Lower leg skin (tissue), 3 donors: ENCODE measurements at regions not wholly inside any gene's neighbourhood (a gene's known extent, or its start where the extent isn't known, plus 50 kb on each side); places are given as distances from the start of the nearest gene placed in this dataset.
"Not testable (repeated sequence)": the region's sequence is repeated elsewhere in the genome, so short reads cannot be mapped to it uniquely, and the experiment has no call there.

ENCODE experiments used
- POLR2A ChIP-seq, 2 donors: fragments of 450-650 bp; IDR thresholded peaks; one replicate each; pipeline ENCODE4 v1.6.1; 2016 to 2017; ENCODE audit warnings: antibody characterized with exemption in 2 of 2, mild to moderate bottlenecking in 1 of 2, moderate library complexity in 1 of 2
- TF ChIP-seq, protein P1 (sequence below), 3 donors: fragments of 450-650 bp; IDR thresholded peaks; one replicate each; pipeline ENCODE4 v1.5.1; 2016; ENCODE audit warnings: antibody characterized with exemption in 3 of 3, mild to moderate bottlenecking in 3 of 3, moderate library complexity in 2 of 3

DNA sequence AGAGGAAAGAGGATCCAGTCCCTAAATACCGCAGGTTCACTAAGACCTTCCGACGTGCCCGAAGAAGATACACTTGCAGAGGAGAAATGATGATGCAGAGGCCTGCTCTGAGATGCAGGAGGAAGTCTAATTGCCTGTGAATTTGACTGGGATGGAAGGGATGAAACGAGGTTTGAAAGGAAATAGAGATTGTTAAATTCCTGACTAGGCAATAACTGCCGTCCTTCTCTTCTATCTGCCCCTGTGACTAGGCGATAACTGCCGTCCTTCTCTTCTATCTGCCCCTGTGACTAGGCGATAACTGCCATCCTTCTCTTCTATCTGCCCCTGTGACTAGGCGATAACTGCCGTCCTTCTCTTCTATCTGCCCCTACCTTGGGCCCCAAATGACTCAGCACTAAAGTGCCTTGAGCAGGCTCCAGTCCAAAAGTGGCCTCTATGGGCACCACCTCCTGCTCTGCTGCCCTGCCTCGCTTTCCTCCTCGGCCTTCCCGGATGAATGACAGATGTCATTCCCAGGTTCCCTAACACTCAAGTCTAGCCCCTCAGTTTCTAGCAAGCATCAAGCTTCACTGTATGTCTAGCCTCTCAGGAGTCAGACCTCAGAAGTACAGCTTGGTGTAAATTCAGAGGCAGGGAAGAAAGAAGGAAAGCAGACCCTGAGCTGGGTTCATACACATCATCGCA is 189.1 kb downstream of the FOXD4L6 start:
- TF ChIP-seq, protein P1, sequence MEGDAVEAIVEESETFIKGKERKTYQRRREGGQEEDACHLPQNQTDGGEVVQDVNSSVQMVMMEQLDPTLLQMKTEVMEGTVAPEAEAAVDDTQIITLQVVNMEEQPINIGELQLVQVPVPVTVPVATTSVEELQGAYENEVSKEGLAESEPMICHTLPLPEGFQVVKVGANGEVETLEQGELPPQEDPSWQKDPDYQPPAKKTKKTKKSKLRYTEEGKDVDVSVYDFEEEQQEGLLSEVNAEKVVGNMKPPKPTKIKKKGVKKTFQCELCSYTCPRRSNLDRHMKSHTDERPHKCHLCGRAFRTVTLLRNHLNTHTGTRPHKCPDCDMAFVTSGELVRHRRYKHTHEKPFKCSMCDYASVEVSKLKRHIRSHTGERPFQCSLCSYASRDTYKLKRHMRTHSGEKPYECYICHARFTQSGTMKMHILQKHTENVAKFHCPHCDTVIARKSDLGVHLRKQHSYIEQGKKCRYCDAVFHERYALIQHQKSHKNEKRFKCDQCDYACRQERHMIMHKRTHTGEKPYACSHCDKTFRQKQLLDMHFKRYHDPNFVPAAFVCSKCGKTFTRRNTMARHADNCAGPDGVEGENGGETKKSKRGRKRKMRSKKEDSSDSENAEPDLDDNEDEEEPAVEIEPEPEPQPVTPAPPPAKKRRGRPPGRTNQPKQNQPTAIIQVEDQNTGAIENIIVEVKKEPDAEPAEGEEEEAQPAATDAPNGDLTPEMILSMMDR (IDR thresholded peaks at IDR 0.05), result not testable (repeated sequence)
- not testable (repeated sequence) for TF ChIP-seq POLR2A (IDR thresholded peaks at IDR 0.05)
